ENCODE measurements at regions not wholly inside any gene's neighbourhood (a gene's known extent, or its start where the extent isn't known, plus 50 kb on each side); places are given as distances from the start of the nearest gene placed in this dataset.

- DNase-seq (ENCODE audit: low read depth in 4 of 4, low spot score in 3 of 4): no peak
These were observed 205.7 kb upstream of the TET2 start for GRCh38 chr4:104940927-104941326.

DNA sequence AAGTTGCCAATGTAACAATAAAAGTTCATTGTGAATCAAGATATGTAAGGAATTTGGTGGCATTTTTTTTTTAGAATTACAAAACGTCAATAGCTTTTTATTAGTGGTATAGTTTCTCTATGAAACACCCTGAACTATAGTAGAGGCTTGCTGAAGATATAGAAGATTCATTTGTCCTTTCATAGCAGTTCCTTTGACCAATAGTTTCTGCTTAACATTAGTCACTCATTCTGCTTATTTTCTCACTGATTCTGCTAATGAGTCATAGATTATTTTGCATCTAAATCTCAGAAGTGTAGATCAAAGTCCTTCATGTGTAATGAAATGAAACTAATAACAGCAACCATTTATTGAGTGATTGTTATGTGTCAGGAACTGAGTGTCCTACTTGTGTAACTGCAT, 205.0 kb upstream of the TET2 start:
- DNase-seq (ENCODE audit: low read depth in 4 of 4, low spot score in 3 of 4): no peak

- no peak for DNase-seq (ENCODE audit: low read depth in 4 of 4, low spot score in 3 of 4)
These were observed 203.5 kb upstream of the TET2 start for GRCh38 chr4:104942990-104943743.

DNA sequence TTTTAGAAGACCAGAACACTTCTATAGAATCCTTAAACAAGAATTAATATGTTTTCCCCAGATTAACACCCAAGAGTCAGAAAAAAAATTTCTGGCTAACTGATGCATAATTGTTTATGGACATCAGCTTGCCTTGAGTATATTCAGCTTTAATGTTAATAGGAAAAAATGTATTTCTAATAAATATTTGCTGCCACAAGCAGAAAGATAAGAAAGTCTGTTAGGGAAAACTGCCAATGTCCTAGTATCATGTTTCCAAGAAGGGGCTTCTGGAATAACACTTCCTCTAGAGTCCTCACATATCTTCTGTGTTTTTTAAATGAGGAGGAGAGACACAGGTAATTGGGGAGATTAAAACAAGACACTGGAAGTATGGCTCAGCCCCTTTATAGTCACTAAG, 202.1 kb upstream of the TET2 start:
- no peak for DNase-seq (ENCODE audit: low read depth in 4 of 4, low spot score in 3 of 4)

- DNase-seq (ENCODE audit: low read depth in 4 of 4, low spot score in 3 of 4): no peak
These were observed 182.1 kb upstream of the TET2 start for GRCh38 chr4:104964410-104965175.

DNA sequence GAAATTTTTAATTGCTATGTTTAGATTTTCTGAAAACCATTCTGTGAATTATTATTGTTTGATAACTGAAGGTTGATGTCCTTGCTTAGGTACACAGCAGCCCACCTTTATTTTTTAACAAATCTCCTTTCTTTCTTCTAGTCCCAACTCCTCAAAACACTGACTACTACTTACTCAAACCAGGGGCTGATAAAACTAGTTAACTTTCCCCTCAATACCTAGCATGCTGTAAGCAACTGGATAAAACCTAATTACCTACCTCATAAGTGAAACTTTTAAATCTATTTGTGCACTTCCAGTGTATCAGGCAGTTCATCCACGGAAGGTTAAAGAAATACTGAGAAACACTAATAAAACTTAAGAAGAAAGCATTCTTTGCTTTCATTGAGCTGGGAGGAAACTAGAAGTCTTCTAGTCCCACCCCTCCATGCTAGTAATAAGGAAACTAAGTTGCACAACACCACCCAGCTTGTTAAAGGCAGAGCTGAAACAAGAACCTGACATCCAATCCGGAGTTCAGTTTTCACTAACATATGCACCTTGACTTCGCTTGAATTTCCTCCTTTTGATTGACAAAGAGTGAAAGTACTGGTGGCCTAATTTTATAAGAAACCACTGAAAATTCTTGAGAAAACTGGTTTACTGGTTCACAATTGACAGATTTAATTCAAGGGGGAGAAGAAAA, 180.2 kb upstream of the TET2 start:
- DNase-seq (ENCODE audit: low read depth in 4 of 4, low spot score in 3 of 4): peak in 2 of 4 donors; percentile 7 to 11

- peak in 1 of 4 donors; percentile 10 for DNase-seq (ENCODE audit: low read depth in 4 of 4, low spot score in 3 of 4)
These were observed 179.7 kb upstream of the TET2 start for GRCh38 chr4:104967034-104967401.

- DNase-seq (ENCODE audit: low read depth in 4 of 4, low spot score in 3 of 4): no peak
These were observed 177.1 kb upstream of the TET2 start for GRCh38 chr4:104969394-104970082.

DNA sequence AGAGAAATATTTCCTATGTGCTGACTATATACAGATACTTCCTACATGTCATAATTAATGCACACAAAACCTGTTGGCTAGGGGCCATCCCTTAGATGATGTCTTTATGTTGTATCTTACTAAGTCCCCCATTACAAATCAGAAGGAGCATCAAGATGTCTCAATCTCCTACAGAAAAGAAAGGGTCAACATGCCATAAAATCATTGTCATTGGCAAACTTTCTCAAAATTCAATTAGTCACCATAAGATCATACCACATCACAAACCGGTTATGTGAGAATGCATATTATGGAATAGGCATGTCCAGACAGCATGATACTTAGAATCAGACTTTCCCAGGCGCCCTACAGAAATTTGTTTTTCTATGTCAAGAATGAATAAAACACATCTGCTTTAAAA, 175.2 kb upstream of the TET2 start:
- DNase-seq (ENCODE audit: low read depth in 4 of 4, low spot score in 3 of 4): no peak

- DNase-seq (ENCODE audit: low read depth in 4 of 4, low spot score in 3 of 4): no peak
These were observed 173.0 kb upstream of the TET2 start for GRCh38 chr4:104973708-104974107.

GRCh38 chr4:104975617-104976016, 171.1 kb upstream of the TET2 start:
- no peak for DNase-seq (ENCODE audit: low read depth in 4 of 4, low spot score in 3 of 4)

DNA sequence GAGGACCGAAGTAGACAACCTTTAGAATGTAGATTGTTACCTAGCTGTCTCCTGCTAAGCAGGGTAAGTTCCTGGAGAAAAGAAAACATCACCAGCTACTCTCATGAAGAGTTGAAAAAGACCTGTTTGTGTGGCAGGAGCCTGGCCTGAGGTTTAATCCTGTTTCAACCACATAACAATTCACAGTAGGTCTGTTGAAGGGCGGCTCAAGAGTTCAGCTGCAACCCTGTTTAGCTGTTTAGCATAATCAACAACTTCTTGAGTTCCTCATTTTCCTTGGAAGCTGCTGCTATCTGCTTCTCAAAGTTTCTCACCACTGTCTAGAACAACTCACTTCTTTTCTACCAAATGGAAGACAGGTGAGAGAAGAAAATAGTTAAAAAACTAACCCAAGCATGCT, 170.4 kb upstream of the TET2 start:
- DNase-seq (ENCODE audit: low read depth in 4 of 4, low spot score in 3 of 4): no peak

- DNase-seq (ENCODE audit: low read depth in 4 of 4, low spot score in 3 of 4): no peak
These were observed 167.5 kb upstream of the TET2 start for GRCh38 chr4:104979083-104979760.

GRCh38 chr4:104983615-104984179, 163.0 kb upstream of the TET2 start:
- no peak for DNase-seq (ENCODE audit: low read depth in 4 of 4, low spot score in 3 of 4)

DNA sequence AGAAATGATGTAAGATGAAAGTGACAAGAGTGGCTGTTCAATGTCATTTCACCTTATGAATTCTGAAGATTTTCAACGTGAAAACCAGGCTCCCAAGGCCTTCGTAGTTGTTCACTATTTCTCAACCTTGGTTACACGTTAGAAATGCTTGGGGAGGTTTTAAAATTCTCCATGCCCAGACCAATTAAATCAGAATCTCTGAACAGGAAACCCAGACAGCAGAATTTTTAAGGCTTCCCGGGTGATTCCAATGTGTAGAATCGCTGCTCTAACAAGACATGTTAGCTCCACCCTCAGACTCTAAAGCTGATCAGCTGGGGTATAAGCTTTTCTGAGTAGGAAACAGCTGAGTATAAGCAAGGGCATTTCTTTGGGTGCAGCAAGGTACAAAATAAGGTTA, 160.4 kb upstream of the TET2 start:
- no peak for DNase-seq (ENCODE audit: low read depth in 4 of 4, low spot score in 3 of 4)

DNA sequence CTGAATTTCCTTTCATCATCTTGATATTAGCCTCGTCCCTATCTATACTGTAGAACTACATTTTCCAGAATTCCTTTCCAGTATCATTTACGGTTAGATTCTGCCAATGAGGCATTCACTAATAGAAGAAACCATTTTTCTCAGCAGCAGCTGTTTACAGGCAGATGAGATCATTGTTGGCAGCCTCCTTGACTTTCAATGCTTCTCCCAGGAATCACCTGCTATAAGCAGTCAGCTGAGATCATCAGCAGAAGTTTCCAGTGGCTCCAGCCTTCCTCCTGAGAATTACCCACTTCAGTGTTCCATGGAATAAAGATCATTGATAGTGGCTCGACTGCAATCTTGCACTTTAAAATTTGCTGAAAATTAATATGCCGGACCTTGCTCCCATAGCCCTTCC, 157.3 kb upstream of the TET2 start:
- DNase-seq (ENCODE audit: low read depth in 4 of 4, low spot score in 3 of 4): no peak

- no peak for DNase-seq (ENCODE audit: low read depth in 4 of 4, low spot score in 3 of 4)
These were observed 144.4 kb upstream of the TET2 start for GRCh38 chr4:105002278-105002677.

DNA sequence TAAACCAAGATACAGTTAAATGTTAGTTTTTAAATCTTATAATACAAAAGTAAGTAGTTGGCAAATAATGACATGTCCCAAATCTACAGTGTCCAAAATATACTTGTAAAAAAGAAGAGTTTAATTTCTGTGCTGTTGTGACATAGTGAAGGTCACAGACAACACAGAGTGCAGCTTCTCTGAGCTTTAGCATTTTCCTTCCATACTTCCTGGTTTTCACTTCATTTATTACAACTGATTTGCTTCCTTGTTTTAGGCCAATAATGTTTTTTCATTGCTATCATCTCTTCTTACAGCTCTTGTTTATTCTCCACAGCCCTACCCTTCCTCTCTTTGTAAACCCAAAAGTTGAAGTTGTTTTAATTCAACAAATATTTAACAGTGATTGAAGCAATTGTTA, 132.4 kb upstream of the TET2 start:
- no peak for DNase-seq (ENCODE audit: low read depth in 4 of 4, low spot score in 3 of 4)

DNA sequence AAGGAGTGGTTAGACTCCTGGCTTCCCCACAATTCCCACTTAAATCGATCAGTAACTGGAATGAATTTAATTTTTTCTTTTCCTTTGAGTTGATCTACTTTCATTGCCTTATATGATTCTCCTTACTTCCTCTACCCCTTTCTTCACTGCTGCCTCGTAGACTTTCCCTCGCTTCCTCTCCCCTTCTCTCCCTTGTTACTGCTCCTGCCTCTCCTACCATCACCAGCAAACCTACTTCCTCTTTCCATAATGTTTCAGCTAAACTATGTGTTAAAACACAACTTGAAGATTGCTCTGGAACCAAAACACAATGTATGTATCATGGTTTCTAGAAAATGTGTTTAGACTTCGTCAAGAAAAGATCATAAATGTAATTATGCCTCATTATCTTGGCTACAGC, 132.0 kb upstream of the TET2 start:
- DNase-seq (ENCODE audit: low read depth in 4 of 4, low spot score in 3 of 4): no peak

- no peak for DNase-seq (ENCODE audit: low read depth in 4 of 4, low spot score in 3 of 4)
These were observed 130.9 kb upstream of the TET2 start for GRCh38 chr4:105015750-105016149.
